Trophoblast cell (in vitro differentiated cells and primary cell): ENCODE measurements at regions not wholly inside any gene's neighbourhood (a gene's known extent, or its start where the extent isn't known, plus 50 kb on each side); places are given as distances from the start of the nearest gene placed in this dataset.

Experiments used
- DNase-seq, 2 donors: peaks; one replicate each; pipeline ENCODE4 v3.0.0-alpha.2; 2016
- H2AFZ ChIP-seq: 2 replicates; pipeline ENCODE4 v1.6.1; 2013; ENCODE audit warnings: low read length, moderate library complexity, mild to moderate bottlenecking; ENCODE audit not compliant: insufficient read depth, poor library complexity
- H2AK5ac ChIP-seq: 2 replicates; pipeline ENCODE4 v1.6.1; 2013; ENCODE audit warnings: mild to moderate bottlenecking, low read length
- H2BK120ac ChIP-seq: 2 replicates; pipeline ENCODE4 v1.6.1; 2013; ENCODE audit warnings: low read length, mild to moderate bottlenecking, moderate library complexity; ENCODE audit not compliant: insufficient read depth, poor library complexity
- H2BK12ac ChIP-seq: 2 replicates; pipeline ENCODE4 v1.6.1; 2013; ENCODE audit warnings: mild to moderate bottlenecking, low read length, moderate library complexity
- H2BK5ac ChIP-seq: 2 replicates; pipeline ENCODE4 v1.6.1; 2013; ENCODE audit warnings: low read length, low read depth, moderate library complexity, mild to moderate bottlenecking; ENCODE audit not compliant: poor library complexity
- H3K14ac ChIP-seq: 2 replicates; pipeline ENCODE4 v1.6.1; 2013; ENCODE audit warnings: mild to moderate bottlenecking, low read length
- H3K18ac ChIP-seq: 2 replicates; pipeline ENCODE4 v1.6.1; 2013; ENCODE audit warnings: mild to moderate bottlenecking, low read length
- H3K23ac ChIP-seq: 2 replicates; pipeline ENCODE4 v1.6.1; 2013; ENCODE audit warnings: low read length
- H3K27ac ChIP-seq: 2 replicates; pipeline ENCODE4 v1.5.1; 2013; ENCODE audit warnings: low read depth, mild to moderate bottlenecking, inconsistent platforms, low read length, moderate library complexity
- H3K27me3 ChIP-seq: 2 replicates; pipeline ENCODE4 v1.6.1; 2013; ENCODE audit warnings: inconsistent platforms, mild to moderate bottlenecking, low read length, moderate library complexity; ENCODE audit not compliant: insufficient read depth
- H3K36me3 ChIP-seq, 2 experiments: 1 replicate in 1 of 2; 2 replicates in 1 of 2; pipeline ENCODE4 v1.6.1; 2013; ENCODE audit warnings: low read length in 2 of 2, mild to moderate bottlenecking in 2 of 2, moderate library complexity in 1 of 2; ENCODE audit not compliant: insufficient read depth in 2 of 2, control insufficient read depth in 1 of 2
- H3K4ac ChIP-seq: 2 replicates; pipeline ENCODE4 v1.6.1; 2013; ENCODE audit warnings: low read depth, mild to moderate bottlenecking, low read length, moderate library complexity
- H3K4me1 ChIP-seq, 2 experiments: 1 replicate in 1 of 2; 2 replicates in 1 of 2; pipeline ENCODE4 v1.6.1; 2013; ENCODE audit warnings: low read length in 2 of 2, mild to moderate bottlenecking in 2 of 2, moderate library complexity in 1 of 2; ENCODE audit not compliant: insufficient read depth in 2 of 2, control insufficient read depth in 1 of 2
- H3K4me2 ChIP-seq: 2 replicates; pipeline ENCODE4 v1.6.1; 2013; ENCODE audit warnings: inconsistent platforms, mild to moderate bottlenecking, low read length, moderate library complexity
- H3K4me3 ChIP-seq: 2 replicates; pipeline ENCODE4 v1.5.1; 2013; ENCODE audit warnings: mild to moderate bottlenecking, low read depth, low read length, inconsistent platforms
- H3K79me1 ChIP-seq: one replicate; pipeline ENCODE4 v1.6.1; 2013; ENCODE audit warnings: low read length
- H3K79me2 ChIP-seq: 2 replicates; pipeline ENCODE4 v1.6.1; 2013; ENCODE audit warnings: low read length, mild to moderate bottlenecking; ENCODE audit not compliant: control insufficient read depth, insufficient read depth, poor library complexity
- H3K9ac ChIP-seq: 2 replicates; pipeline ENCODE4 v1.6.1; 2013; ENCODE audit warnings: mild to moderate bottlenecking, low read length
- H3K9me3 ChIP-seq: 2 replicates; pipeline ENCODE4 v1.6.1; 2013; ENCODE audit warnings: low read depth, mild to moderate bottlenecking, control low read depth, inconsistent platforms, low read length; ENCODE audit not compliant: insufficient read depth
- H4K12ac ChIP-seq: 2 replicates; pipeline ENCODE4 v1.6.1; 2013; ENCODE audit warnings: low read depth, mild to moderate bottlenecking, low read length, moderate library complexity
- H4K8ac ChIP-seq: 2 replicates; pipeline ENCODE4 v1.6.1; 2013; ENCODE audit warnings: low read depth, mild to moderate bottlenecking, low read length, moderate library complexity
- H4K91ac ChIP-seq: one replicate; pipeline ENCODE4 v1.6.1; 2013; ENCODE audit warnings: low read depth, mild to moderate bottlenecking, low read length, moderate library complexity
- WGBS: extraction: QIAGEN DNeasy Blood & Tissue Kit; methylation state at CpG from one replicate; pipeline ENCODE4 v1.1.7; 2013; ENCODE audit warnings: missing lambda C conversion rate; ENCODE audit not compliant: insufficient read length, insufficient coverage; ENCODE audit errors: extremely low coverage; 5-methylcytosine and 5-hydroxymethylcytosine counted together

GRCh38 chr4:20352163-20352431 lies 100.4 kb downstream of the SLIT2 start:
- no peaks in the 10 kb centered on the region for H3K79me2 ChIP-seq
- no peaks in the 10 kb centered on the region for H3K36me3 ChIP-seq
- no peak overlapping the region for H4K12ac ChIP-seq
- no peak overlapping the region for H3K4ac ChIP-seq
- H4K91ac ChIP-seq = no peak overlapping the region
- no peak overlapping the region for H3K4me2 ChIP-seq
- no peaks in the 10 kb centered on the region for H3K4me1 ChIP-seq
- H2BK12ac ChIP-seq = no peak overlapping the region
- H3K18ac ChIP-seq = no peak overlapping the region
- H2BK120ac ChIP-seq = no peak overlapping the region
- no peak overlapping the region for H3K4me3 ChIP-seq
- DNase-seq = no peak
- no peak overlapping the region for H3K9ac ChIP-seq
- no peak overlapping the region for H2AK5ac ChIP-seq
- WGBS = no CpG with 5 or more reads among the region's 1 CpG
- H3K79me1 ChIP-seq = no peaks in the 10 kb centered on the region
- no peak overlapping the region for H3K27ac ChIP-seq
- H3K23ac ChIP-seq = no peak overlapping the region
- H2AFZ ChIP-seq = no peak overlapping the region
- H3K9me3 ChIP-seq = no peaks in the 10 kb centered on the region
- no peak overlapping the region for H2BK5ac ChIP-seq
- H3K27me3 ChIP-seq = no peaks in the 10 kb centered on the region
- no peak overlapping the region for H3K14ac ChIP-seq
- H4K8ac ChIP-seq = no peak overlapping the region

DNA sequence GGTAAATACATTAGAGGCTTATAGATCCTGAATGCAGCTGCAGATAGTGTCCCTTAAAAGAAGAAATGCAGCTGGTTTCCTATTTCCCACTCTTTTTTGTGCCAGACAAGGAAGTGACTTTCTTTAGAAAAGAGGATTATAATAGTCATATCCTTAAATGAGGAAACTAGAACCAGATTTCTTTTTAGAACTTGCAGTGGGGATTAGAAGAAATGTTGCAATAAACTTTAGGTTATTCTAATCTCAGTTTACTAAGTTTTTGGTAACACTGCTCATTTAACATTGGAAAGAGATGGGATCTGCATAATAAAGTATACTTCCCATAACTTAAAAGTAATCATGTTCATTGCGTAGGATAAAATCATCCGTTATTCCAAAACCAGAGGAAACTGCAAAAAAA lies 101.9 kb downstream of the SLIT2 start:
- Histone ChIP-seq H3K36me3 (no peaks in the 10 kb centered on the region), H3K18ac (no peak overlapping the region)
- no CpG with 5 or more reads among the region's 2 CpGs for WGBS

GRCh38 chr4:20354120-20354519 lies 102.4 kb downstream of the SLIT2 start:
- H3K79me2 ChIP-seq = no peaks in the 10 kb centered on the region
- no peak overlapping the region for H3K4me3 ChIP-seq
- H4K12ac ChIP-seq = no peak overlapping the region
- H2AK5ac ChIP-seq = no peak overlapping the region
- no peak for DNase-seq
- H3K4me1 ChIP-seq = no peaks in the 10 kb centered on the region
- H3K36me3 ChIP-seq = no peaks in the 10 kb centered on the region
- H3K79me1 ChIP-seq = no peaks in the 10 kb centered on the region
- no peak overlapping the region for H3K14ac ChIP-seq
- no peak overlapping the region for H2BK120ac ChIP-seq
- H2BK12ac ChIP-seq = no peak overlapping the region
- H4K8ac ChIP-seq = no peak overlapping the region
- H3K23ac ChIP-seq = no peak overlapping the region
- no peak overlapping the region for H2BK5ac ChIP-seq
- H3K4ac ChIP-seq = no peak overlapping the region
- H3K9me3 ChIP-seq = no peaks in the 10 kb centered on the region
- H3K4me2 ChIP-seq = no peak overlapping the region
- H3K18ac ChIP-seq = no peak overlapping the region
- H3K27me3 ChIP-seq = no peaks in the 10 kb centered on the region
- no peak overlapping the region for H4K91ac ChIP-seq
- no peak overlapping the region for H3K9ac ChIP-seq
- no CpG with 5 or more reads among the region's 1 CpG for WGBS
- no peak overlapping the region for H3K27ac ChIP-seq
- no peak overlapping the region for H2AFZ ChIP-seq

More for the DNA sequence above, 101.9 kb downstream of the SLIT2 start:
- Histone ChIP-seq H4K91ac (no peak overlapping the region), H3K79me2 (no peaks in the 10 kb centered on the region), H3K4ac (no peak overlapping the region), H4K12ac (no peak overlapping the region), H3K9ac (no peak overlapping the region), H3K27ac (no peak overlapping the region), H3K4me1 (no peaks in the 10 kb centered on the region), H3K4me2 (no peak overlapping the region), H2BK5ac (no peak overlapping the region), H2BK12ac (no peak overlapping the region), H3K27me3 (no peaks in the 10 kb centered on the region), H3K14ac (no peak overlapping the region), H2AK5ac (no peak overlapping the region), H2BK120ac (no peak overlapping the region), H4K8ac (no peak overlapping the region), H3K79me1 (no peaks in the 10 kb centered on the region), H3K23ac (no peak overlapping the region), H3K9me3 (no peaks in the 10 kb centered on the region), H3K4me3 (no peak overlapping the region), H2AFZ (no peak overlapping the region)
- DNase-seq = no peak

DNA sequence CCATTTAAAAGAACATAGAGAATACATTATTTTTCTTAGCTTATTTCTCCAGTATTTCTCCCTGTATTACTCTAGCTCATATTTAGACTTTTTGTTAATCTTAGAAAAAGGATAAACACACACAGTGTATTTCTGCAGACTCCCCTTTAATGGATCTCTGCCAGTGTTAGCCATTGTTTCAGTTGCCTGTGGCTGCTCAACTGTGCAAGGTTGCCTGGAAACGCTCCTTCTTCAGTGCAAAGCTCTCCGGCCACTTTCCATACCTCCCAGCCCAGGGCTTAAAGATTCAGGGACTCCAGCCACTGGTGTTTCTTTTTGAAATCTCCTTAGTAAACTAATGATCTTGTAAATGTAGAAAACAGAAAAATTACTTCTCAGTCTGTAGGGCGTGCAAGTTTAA lies 104.9 kb downstream of the SLIT2 start:
- Histone ChIP-seq H3K27me3 (no peaks in the 10 kb centered on the region), H3K18ac (no peak overlapping the region), H3K9ac (no peak overlapping the region), H4K8ac (no peak overlapping the region), H3K4me1 (no peaks in the 10 kb centered on the region), H2AFZ (no peak overlapping the region), H2AK5ac (no peak overlapping the region), H3K79me1 (no peaks in the 10 kb centered on the region), H4K12ac (no peak overlapping the region), H3K27ac (no peak overlapping the region), H3K23ac (no peak overlapping the region), H3K4me2 (no peak overlapping the region), H3K79me2 (no peaks in the 10 kb centered on the region), H3K14ac (no peak overlapping the region), H3K4me3 (no peak overlapping the region), H3K9me3 (no peaks in the 10 kb centered on the region), H2BK5ac (no peak overlapping the region), H2BK12ac (no peak overlapping the region), H4K91ac (no peak overlapping the region), H3K36me3 (no peaks in the 10 kb centered on the region), H2BK120ac (no peak overlapping the region), H3K4ac (no peak overlapping the region)
- WGBS = no CpG with 5 or more reads among the region's 3 CpGs
- no peak for DNase-seq

GRCh38 chr4:20358110-20358509 lies 106.4 kb downstream of the SLIT2 start:
- Histone ChIP-seq H3K27ac (no peak overlapping the region), H4K91ac (no peak overlapping the region), H3K4me2 (no peak overlapping the region), H2BK5ac (no peak overlapping the region), H3K4me3 (no peak overlapping the region), H2AK5ac (no peak overlapping the region), H3K14ac (no peak overlapping the region), H3K18ac (no peak overlapping the region), H3K27me3 (no peaks in the 10 kb centered on the region), H2AFZ (no peak overlapping the region), H3K4me1 (no peaks in the 10 kb centered on the region), H3K79me1 (no peaks in the 10 kb centered on the region), H2BK120ac (no peak overlapping the region), H3K4ac (no peak overlapping the region), H4K12ac (no peak overlapping the region), H2BK12ac (no peak overlapping the region), H3K36me3 (no peaks in the 10 kb centered on the region), H3K79me2 (no peaks in the 10 kb centered on the region), H4K8ac (no peak overlapping the region), H3K23ac (no peak overlapping the region), H3K9ac (no peak overlapping the region), H3K9me3 (no peaks in the 10 kb centered on the region)
- DNase-seq = no peak
- WGBS = no CpG with 5 or more reads among the region's 8 CpGs
